ENCODE measurements at regions not wholly inside any gene's neighbourhood (a gene's known extent, or its start where the extent isn't known, plus 50 kb on each side); places are given as distances from the start of the nearest gene placed in this dataset.
"Not testable (repeated sequence)": the region's sequence is repeated elsewhere in the genome, so short reads cannot be mapped to it uniquely, and the experiment has no call there.

GRCh38 chr13:96934889-96935489 lies 59.3 kb downstream of the OXGR1 start:
- intact Hi-C loops (cut with micrococcal nuclease), result no loop called here
- DNase-seq, result no peak
- no peaks in the 10 kb centered on the region for H3K4me1 Mint-ChIP-seq (ENCODE audit: low read depth)
- H3K36me3 Mint-ChIP-seq (ENCODE audit: low read depth), result no peaks in the 10 kb centered on the region
- no peak overlapping the region for H3K4me3 Mint-ChIP-seq
- H3K27ac Mint-ChIP-seq, result no peak overlapping the region
- H3K9me3 Mint-ChIP-seq, result no peaks in the 10 kb centered on the region
- CTCF ChIA-PET, result interaction anchor here (0.6 to 1.0 kb wide), 2 partner anchors 26 to 617 kb away, joined by 3 read pairs; no protein-coding TSS in a partner anchor
- H3K27me3 Mint-ChIP-seq (ENCODE audit: low read depth), result no peaks in the 10 kb centered on the region

- H3K9me3 Mint-ChIP-seq, result peaks cover 11% of the 10 kb centered on the region
- H3K4me3 Mint-ChIP-seq, result no peak overlapping the region
- CTCF ChIA-PET, result interaction anchor here (0.6 kb wide), 1 partner anchor 122 kb away, joined by 3 read pairs; no protein-coding TSS in a partner anchor
- no peak overlapping the region for H3K27ac Mint-ChIP-seq
- no peaks in the 10 kb centered on the region for H3K4me1 Mint-ChIP-seq (ENCODE audit: low read depth)
- intact Hi-C loops (cut with micrococcal nuclease), result no loop called here
- no peaks in the 10 kb centered on the region for H3K36me3 Mint-ChIP-seq (ENCODE audit: low read depth)
- no peak for DNase-seq
- no peaks in the 10 kb centered on the region for H3K27me3 Mint-ChIP-seq (ENCODE audit: low read depth)
Measured at GRCh38 chr13:96925916-96926628, 68.2 kb downstream of the OXGR1 start.

- CTCF ChIA-PET, result no interaction called here
- intact Hi-C loops (cut with micrococcal nuclease), result no loop called here
- H3K27me3 Mint-ChIP-seq (ENCODE audit: low read depth), result no peaks in the 10 kb centered on the region
- H3K36me3 Mint-ChIP-seq (ENCODE audit: low read depth), result no peaks in the 10 kb centered on the region
- H3K4me3 Mint-ChIP-seq, result no peak overlapping the region
- DNase-seq, result no peak
- no peaks in the 10 kb centered on the region for H3K4me1 Mint-ChIP-seq (ENCODE audit: low read depth)
- no peak overlapping the region for H3K27ac Mint-ChIP-seq
- H3K9me3 Mint-ChIP-seq, result peaks cover 11% of the 10 kb centered on the region
Measured at GRCh38 chr13:96925477-96925876, 68.8 kb downstream of the OXGR1 start.

- H3K4me3 Mint-ChIP-seq; DNase-seq; H3K36me3 Mint-ChIP-seq (ENCODE audit: low read depth); H3K27ac Mint-ChIP-seq; CTCF ChIA-PET; intact Hi-C loops (cut with micrococcal nuclease); H3K4me1 Mint-ChIP-seq (ENCODE audit: low read depth); H3K27me3 Mint-ChIP-seq (ENCODE audit: low read depth): not testable (repeated sequence)
- peaks cover 12% of the 10 kb centered on the region for H3K9me3 Mint-ChIP-seq
Measured at GRCh38 chr13:96918861-96919631, 75.2 kb downstream of the OXGR1 start.

- Mint-ChIP-seq H3K36me3 (ENCODE audit: low read depth) (no peaks in the 10 kb centered on the region), H3K4me1 (ENCODE audit: low read depth) (no peaks in the 10 kb centered on the region), H3K4me3 (no peak overlapping the region), H3K9me3 (no peaks in the 10 kb centered on the region), H3K27ac (no peak overlapping the region), H3K27me3 (ENCODE audit: low read depth) (no peaks in the 10 kb centered on the region)
- CTCF ChIA-PET, result no interaction called here
- intact Hi-C loops (cut with micrococcal nuclease), result no loop called here
- no peak for DNase-seq
Measured at GRCh38 chr13:96904232-96904631, 90.0 kb downstream of the OXGR1 start.

- Mint-ChIP-seq H3K4me1 (ENCODE audit: low read depth) (no peaks in the 10 kb centered on the region), H3K36me3 (ENCODE audit: low read depth) (no peaks in the 10 kb centered on the region), H3K27me3 (ENCODE audit: low read depth) (peaks cover 2% of the 10 kb centered on the region), H3K4me3 (no peak overlapping the region), H3K27ac (no peak overlapping the region), H3K9me3 (no peaks in the 10 kb centered on the region)
- CTCF ChIA-PET, result no interaction called here
- no peak for DNase-seq
- intact Hi-C loops (cut with micrococcal nuclease), result no loop called here
Measured at GRCh38 chr13:96903085-96903484, 91.2 kb downstream of the OXGR1 start.

GRCh38 chr13:96900986-96901385 lies 93.3 kb downstream of the OXGR1 start:
- Mint-ChIP-seq H3K9me3 (no peaks in the 10 kb centered on the region), H3K4me3 (no peak overlapping the region), H3K36me3 (ENCODE audit: low read depth) (no peaks in the 10 kb centered on the region), H3K27ac (no peak overlapping the region), H3K4me1 (ENCODE audit: low read depth) (no peaks in the 10 kb centered on the region), H3K27me3 (ENCODE audit: low read depth) (peaks cover 2% of the 10 kb centered on the region)
- intact Hi-C loops (cut with micrococcal nuclease), result no loop called here
- CTCF ChIA-PET, result no interaction called here
- DNase-seq, result no peak

- no peak overlapping the region for H3K27ac Mint-ChIP-seq
Measured at GRCh38 chr13:96899946-96900345, 94.3 kb downstream of the OXGR1 start.

GRCh38 chr13:96898646-96899254 lies 95.5 kb downstream of the OXGR1 start:
- peaks cover 7% of the 10 kb centered on the region for H3K9me3 Mint-ChIP-seq
- no peaks in the 10 kb centered on the region for H3K4me1 Mint-ChIP-seq (ENCODE audit: low read depth)
- no peak for DNase-seq
- CTCF ChIA-PET, result no interaction called here
- intact Hi-C loops (cut with micrococcal nuclease), result no loop called here
- H3K27me3 Mint-ChIP-seq (ENCODE audit: low read depth), result peaks cover 2% of the 10 kb centered on the region
- no peak overlapping the region for H3K4me3 Mint-ChIP-seq
- H3K36me3 Mint-ChIP-seq (ENCODE audit: low read depth), result no peaks in the 10 kb centered on the region
- no peak overlapping the region for H3K27ac Mint-ChIP-seq

More at GRCh38 chr13:96899946-96900345, 94.3 kb downstream of the OXGR1 start:
- intact Hi-C loops (cut with micrococcal nuclease), result no loop called here
- Mint-ChIP-seq H3K4me3 (no peak overlapping the region), H3K36me3 (ENCODE audit: low read depth) (no peaks in the 10 kb centered on the region), H3K9me3 (peaks cover under 1% of the 10 kb centered on the region), H3K4me1 (ENCODE audit: low read depth) (no peaks in the 10 kb centered on the region), H3K27me3 (ENCODE audit: low read depth) (peaks cover 2% of the 10 kb centered on the region)
- CTCF ChIA-PET, result no interaction called here
- DNase-seq, result no peak

GRCh38 chr13:96898212-96898611 lies 96.1 kb downstream of the OXGR1 start:
- no peak overlapping the region for H3K4me3 Mint-ChIP-seq
- no peaks in the 10 kb centered on the region for H3K4me1 Mint-ChIP-seq (ENCODE audit: low read depth)
- no peak for DNase-seq
- peaks cover 2% of the 10 kb centered on the region for H3K27me3 Mint-ChIP-seq (ENCODE audit: low read depth)
- intact Hi-C loops (cut with micrococcal nuclease), result no loop called here
- H3K9me3 Mint-ChIP-seq, result peaks cover 7% of the 10 kb centered on the region
- H3K27ac Mint-ChIP-seq, result no peak overlapping the region
- no peaks in the 10 kb centered on the region for H3K36me3 Mint-ChIP-seq (ENCODE audit: low read depth)
- CTCF ChIA-PET, result no interaction called here
